ENCODE measurements at regions not wholly inside any gene's neighbourhood (a gene's known extent, or its start where the extent isn't known, plus 50 kb on each side); places are given as distances from the start of the nearest gene placed in this dataset.

- no peak for TF ChIP-seq E2F1 (CRISPR knock-in tag; IDR thresholded peaks at IDR 0.05)
- no peak for TF ChIP-seq CTCF (IDR thresholded peaks at IDR 0.05)
- no peak for TF ChIP-seq ZNF317 (CRISPR knock-in tag; IDR thresholded peaks at IDR 0.05; ENCODE audit: borderline replicate concordance, low read depth)
- TF ChIP-seq AFF4 (CRISPR knock-in tag; IDR thresholded peaks at IDR 0.05; ENCODE audit: borderline replicate concordance), result no peak
- TF ChIP-seq ZNF263 (CRISPR knock-in tag; IDR thresholded peaks at IDR 0.05; ENCODE audit: low read depth), result no peak
- no peak for TF ChIP-seq NR2C2 (CRISPR knock-in tag; IDR thresholded peaks at IDR 0.05)
- TF ChIP-seq IRF2 (CRISPR knock-in tag; IDR thresholded peaks at IDR 0.05; ENCODE audit: borderline replicate concordance, low read depth), result no peak
- no peak for TF ChIP-seq CBFB (CRISPR knock-in tag; IDR thresholded peaks at IDR 0.05; ENCODE audit: low read depth)
- TF ChIP-seq PREB (CRISPR knock-in tag; IDR thresholded peaks at IDR 0.05; ENCODE audit: borderline replicate concordance), result no peak
- TF ChIP-seq MAX (CRISPR knock-in tag; IDR thresholded peaks at IDR 0.05), result no peak
- no peak for TF ChIP-seq ZNF232 (CRISPR knock-in tag; IDR thresholded peaks at IDR 0.05)
Observed at GRCh38 chr5:171579976-171580411, 160.5 kb downstream of the FGF18 start.

All from WTC11 (cell line).